Stimulated activated memory B cell treated with anti-CD40 and anti-IgM and Interleukin-4, amounts not matched to agents 10 μg/mL and 1 μg/mL and 100 μg/mL, for 72 hours (primary cell): ENCODE measurements at regions not wholly inside any gene's neighbourhood (a gene's known extent, or its start where the extent isn't known, plus 50 kb on each side); places are given as distances from the start of the nearest gene placed in this dataset.

Experiments used
- ATAC-seq: fragments of 150-1000 bp; cut with Tn5 transposase; 2 replicates; pipeline ENCODE4 v1.10.0; 2021
- H3K27ac Mint-ChIP-seq: one replicate; pipeline ENCODE4 v1.8.0; 2022; ENCODE audit warnings: mild to moderate bottlenecking, mixed read lengths
- H3K27me3 Mint-ChIP-seq: one replicate; pipeline ENCODE4 v1.8.0; 2022; ENCODE audit warnings: mixed read lengths
- H3K36me3 Mint-ChIP-seq: one replicate; pipeline ENCODE4 v1.8.0; 2022; ENCODE audit warnings: mixed read lengths
- H3K4me1 Mint-ChIP-seq: one replicate; pipeline ENCODE4 v1.8.0; 2022; ENCODE audit warnings: mixed read lengths
- H3K4me3 Mint-ChIP-seq: one replicate; pipeline ENCODE4 v1.8.0; 2022; ENCODE audit warnings: mild to moderate bottlenecking, moderate library complexity, mixed read lengths
- H3K9me3 Mint-ChIP-seq: one replicate; pipeline ENCODE4 v1.8.0; 2022; ENCODE audit warnings: mixed read lengths

GRCh38 chr12:47576289-47576945 lies 129.4 kb downstream of the RPAP3 start:
- no peak for ATAC-seq
- Mint-ChIP-seq H3K27ac (no peak overlapping the region), H3K4me1 (no peaks in the 10 kb centered on the region), H3K36me3 (no peaks in the 10 kb centered on the region), H3K4me3 (no peak overlapping the region), H3K9me3 (no peaks in the 10 kb centered on the region), H3K27me3 (peaks cover 32% of the 10 kb centered on the region)

GRCh38 chr12:47574252-47575021 lies 131.4 kb downstream of the RPAP3 start:
- Mint-ChIP-seq H3K36me3 (no peaks in the 10 kb centered on the region), H3K27ac (no peak overlapping the region), H3K9me3 (no peaks in the 10 kb centered on the region), H3K4me1 (no peaks in the 10 kb centered on the region), H3K4me3 (no peak overlapping the region), H3K27me3 (peaks cover 32% of the 10 kb centered on the region)
- ATAC-seq, result no peak

GRCh38 chr12:47573146-47573659 lies 132.6 kb downstream of the RPAP3 start:
- H3K4me3 Mint-ChIP-seq, result no peak overlapping the region
- no peak overlapping the region for H3K27ac Mint-ChIP-seq
- no peaks in the 10 kb centered on the region for H3K9me3 Mint-ChIP-seq
- peaks cover 23% of the 10 kb centered on the region for H3K27me3 Mint-ChIP-seq
- no peaks in the 10 kb centered on the region for H3K36me3 Mint-ChIP-seq
- no peaks in the 10 kb centered on the region for H3K4me1 Mint-ChIP-seq
- no peak for ATAC-seq

GRCh38 chr12:47570151-47570550 lies 135.7 kb downstream of the RPAP3 start:
- ATAC-seq, result no peak
- no peak overlapping the region for H3K27ac Mint-ChIP-seq
- no peak overlapping the region for H3K4me3 Mint-ChIP-seq
- no peaks in the 10 kb centered on the region for H3K9me3 Mint-ChIP-seq
- H3K36me3 Mint-ChIP-seq, result no peaks in the 10 kb centered on the region
- no peaks in the 10 kb centered on the region for H3K4me1 Mint-ChIP-seq
- H3K27me3 Mint-ChIP-seq, result peaks cover 4% of the 10 kb centered on the region

GRCh38 chr12:47562201-47562600 lies 143.6 kb downstream of the RPAP3 start:
- H3K27ac Mint-ChIP-seq, result no peak overlapping the region
- H3K4me3 Mint-ChIP-seq, result no peak overlapping the region
- H3K36me3 Mint-ChIP-seq, result no peaks in the 10 kb centered on the region
- no peaks in the 10 kb centered on the region for H3K27me3 Mint-ChIP-seq
- no peaks in the 10 kb centered on the region for H3K9me3 Mint-ChIP-seq
- no peaks in the 10 kb centered on the region for H3K4me1 Mint-ChIP-seq
- ATAC-seq, result no peak

- no peak overlapping the region for H3K27ac Mint-ChIP-seq
- no peaks in the 10 kb centered on the region for H3K27me3 Mint-ChIP-seq
- ATAC-seq, result no peak
- no peaks in the 10 kb centered on the region for H3K36me3 Mint-ChIP-seq
- H3K4me1 Mint-ChIP-seq, result no peaks in the 10 kb centered on the region
- H3K9me3 Mint-ChIP-seq, result no peaks in the 10 kb centered on the region
- no peak overlapping the region for H3K4me3 Mint-ChIP-seq
Measured at GRCh38 chr12:47561746-47562145, 144.1 kb downstream of the RPAP3 start.

GRCh38 chr12:47560415-47560814 lies 145.4 kb downstream of the RPAP3 start:
- no peak for ATAC-seq
- Mint-ChIP-seq H3K4me1 (no peaks in the 10 kb centered on the region), H3K36me3 (no peaks in the 10 kb centered on the region), H3K27me3 (no peaks in the 10 kb centered on the region), H3K27ac (no peak overlapping the region), H3K9me3 (peaks cover 3% of the 10 kb centered on the region), H3K4me3 (no peak overlapping the region)

GRCh38 chr12:47558625-47559345 lies 147.0 kb downstream of the RPAP3 start:
- no peak overlapping the region for H3K27ac Mint-ChIP-seq
- no peak overlapping the region for H3K4me3 Mint-ChIP-seq
- H3K36me3 Mint-ChIP-seq, result no peaks in the 10 kb centered on the region
- H3K27me3 Mint-ChIP-seq, result no peaks in the 10 kb centered on the region
- H3K4me1 Mint-ChIP-seq, result no peaks in the 10 kb centered on the region
- H3K9me3 Mint-ChIP-seq, result peaks cover 7% of the 10 kb centered on the region
- ATAC-seq, result no peak

- Mint-ChIP-seq H3K9me3 (peaks cover 15% of the 10 kb centered on the region), H3K4me3 (no peak overlapping the region), H3K27ac (no peak overlapping the region), H3K36me3 (peaks cover 8% of the 10 kb centered on the region), H3K27me3 (no peaks in the 10 kb centered on the region), H3K4me1 (no peaks in the 10 kb centered on the region)
- ATAC-seq, result no peak
Measured at GRCh38 chr12:47557386-47557785, 148.4 kb downstream of the RPAP3 start.

GRCh38 chr12:47556261-47557030 lies 149.4 kb downstream of the RPAP3 start:
- H3K4me1 Mint-ChIP-seq, result no peaks in the 10 kb centered on the region
- H3K4me3 Mint-ChIP-seq, result no peak overlapping the region
- H3K36me3 Mint-ChIP-seq, result peaks cover 8% of the 10 kb centered on the region
- H3K9me3 Mint-ChIP-seq, result peaks cover 15% of the 10 kb centered on the region
- no peak overlapping the region for H3K27ac Mint-ChIP-seq
- no peak for ATAC-seq
- H3K27me3 Mint-ChIP-seq, result no peaks in the 10 kb centered on the region

GRCh38 chr12:47554046-47554653 lies 151.7 kb downstream of the RPAP3 start:
- Mint-ChIP-seq H3K27ac (no peak overlapping the region), H3K9me3 (peaks cover 15% of the 10 kb centered on the region), H3K4me1 (no peaks in the 10 kb centered on the region), H3K27me3 (no peaks in the 10 kb centered on the region), H3K4me3 (no peak overlapping the region), H3K36me3 (peaks cover 8% of the 10 kb centered on the region)
- no peak for ATAC-seq

- Mint-ChIP-seq H3K9me3 (peaks cover 15% of the 10 kb centered on the region), H3K27ac (no peak overlapping the region), H3K4me3 (no peak overlapping the region), H3K27me3 (no peaks in the 10 kb centered on the region), H3K36me3 (peaks cover 8% of the 10 kb centered on the region), H3K4me1 (no peaks in the 10 kb centered on the region)
- ATAC-seq, result no peak
Measured at GRCh38 chr12:47553266-47553665, 152.6 kb downstream of the RPAP3 start.

GRCh38 chr12:47551426-47551851 lies 154.4 kb downstream of the RPAP3 start:
- H3K27ac Mint-ChIP-seq, result no peak overlapping the region
- H3K4me3 Mint-ChIP-seq, result no peak overlapping the region
- peaks cover 8% of the 10 kb centered on the region for H3K36me3 Mint-ChIP-seq
- H3K27me3 Mint-ChIP-seq, result no peaks in the 10 kb centered on the region
- H3K9me3 Mint-ChIP-seq, result peaks cover 15% of the 10 kb centered on the region
- ATAC-seq, result no peak
- peaks cover 4% of the 10 kb centered on the region for H3K4me1 Mint-ChIP-seq

GRCh38 chr12:47549258-47549657 lies 156.6 kb downstream of the RPAP3 start:
- peaks cover 8% of the 10 kb centered on the region for H3K36me3 Mint-ChIP-seq
- no peak overlapping the region for H3K4me3 Mint-ChIP-seq
- H3K4me1 Mint-ChIP-seq, result peaks cover 16% of the 10 kb centered on the region
- H3K27me3 Mint-ChIP-seq, result no peaks in the 10 kb centered on the region
- ATAC-seq, result no peak
- H3K9me3 Mint-ChIP-seq, result peaks cover 12% of the 10 kb centered on the region
- H3K27ac Mint-ChIP-seq, result no peak overlapping the region
